Liver (tissue), 7 donors: ENCODE measurements at regions not wholly inside any gene's neighbourhood (a gene's known extent, or its start where the extent isn't known, plus 50 kb on each side); places are given as distances from the start of the nearest gene placed in this dataset.

Experiments used
- DNase-seq: peaks from one replicate; pipeline ENCODE4 v3.0.0-alpha.2; 2017; ENCODE audit warnings: low spot score
- H3K27ac ChIP-seq, 2 donors: one replicate each; pipeline ENCODE4 v1.7.0; 2013; ENCODE audit warnings: inconsistent platforms in 2 of 2, low read length in 2 of 2, control low read depth in 1 of 2, low read depth in 1 of 2, mild to moderate bottlenecking in 1 of 2
- H3K27me3 ChIP-seq, 4 donors: one replicate each; pipeline versions ENCODE4 v1.6.1 to v1.7.0; 2013; ENCODE audit warnings: low read length in 3 of 4, inconsistent platforms in 1 of 4, mild to moderate bottlenecking in 1 of 4, moderate library complexity in 1 of 4; ENCODE audit not compliant: control insufficient read depth in 4 of 4, insufficient read depth in 4 of 4
- H3K36me3 ChIP-seq, 4 donors: one replicate each; pipeline versions ENCODE4 v1.6.1 to v1.7.0; 2013; ENCODE audit warnings: low read length in 3 of 4, mild to moderate bottlenecking in 3 of 4, low read depth in 1 of 4, moderate library complexity in 1 of 4; ENCODE audit not compliant: control insufficient read depth in 4 of 4, insufficient read depth in 3 of 4
- H3K4me1 ChIP-seq, 4 donors: one replicate each; pipeline versions ENCODE4 v1.6.1 to v1.7.0; 2013; ENCODE audit warnings: low read length in 3 of 4, mild to moderate bottlenecking in 3 of 4, moderate library complexity in 1 of 4; ENCODE audit not compliant: control insufficient read depth in 4 of 4, insufficient read depth in 4 of 4
- H3K4me3 ChIP-seq, 3 donors: one replicate each; pipeline versions ENCODE4 v1.6.1 to v1.7.0; 2013; ENCODE audit warnings: low read length in 3 of 3, control low read depth in 1 of 3, low read depth in 1 of 3, mild to moderate bottlenecking in 1 of 3
- H3K9ac ChIP-seq, 2 donors: one replicate each; pipeline ENCODE4 v1.7.0; 2013; ENCODE audit warnings: low read length in 2 of 2, mild to moderate bottlenecking in 2 of 2, moderate library complexity in 2 of 2, control low read depth in 1 of 2, low read depth in 1 of 2
- H3K9me3 ChIP-seq, 4 donors: one replicate each; pipeline versions ENCODE4 v1.6.1 to v1.7.0; 2013; ENCODE audit warnings: low read length in 3 of 4; ENCODE audit not compliant: control insufficient read depth in 4 of 4
- ATF3 ChIP-seq: IDR thresholded peaks from 2 replicates; pipeline ENCODE4 v1.6.1; 2016; ENCODE audit warnings: antibody characterized with exemption
- FOXA2 ChIP-seq: IDR thresholded peaks from 2 replicates; pipeline ENCODE4 v1.6.1; 2016; ENCODE audit warnings: antibody characterized with exemption
- JUND ChIP-seq, 2 donors: IDR thresholded peaks; 2 replicates each; pipeline ENCODE4 v1.6.1; 2016; ENCODE audit warnings: antibody characterized with exemption in 2 of 2
- RAD21 ChIP-seq, 2 donors: IDR thresholded peaks; 2 replicates each; pipeline ENCODE4 v1.6.1; 2016; ENCODE audit warnings: antibody characterized with exemption in 2 of 2, mild to moderate bottlenecking in 2 of 2
- SP1 ChIP-seq: IDR thresholded peaks from 2 replicates; pipeline ENCODE4 v1.6.1; 2018; ENCODE audit warnings: antibody characterized with exemption, mild to moderate bottlenecking
- YY1 ChIP-seq: IDR thresholded peaks from 2 replicates; pipeline ENCODE4 v1.6.1; 2016; ENCODE audit warnings: antibody characterized with exemption, mild to moderate bottlenecking
- WGBS: extraction: QIAGEN DNeasy Blood & Tissue Kit; methylation state at CpG from one replicate; pipeline ENCODE4 v1.1.7; 2013; 5-methylcytosine and 5-hydroxymethylcytosine counted together
- TF ChIP-seq, protein P1 (sequence below): IDR thresholded peaks from 2 replicates; pipeline ENCODE4 v1.6.1; 2016; ENCODE audit warnings: antibody characterized with exemption, mild to moderate bottlenecking
- donor health status: healthy.
- donor health status: healthy.
- donor health status: healthy.
- donor health status: healthy.

- WGBS, result 64% methylated on average over 3 of the region's 3 CpGs
- no peak for DNase-seq
- no peak overlapping the region for H3K9ac ChIP-seq
- no peak overlapping the region for H3K4me3 ChIP-seq
- H3K36me3 ChIP-seq, result no peaks in the 10 kb centered on the region
- no peaks in the 10 kb centered on the region for H3K27me3 ChIP-seq
- H3K9me3 ChIP-seq, result peaks cover 0 to 2% (median 0%) of the 10 kb centered on the region in 4 donors
- TF ChIP-seq, protein P1, sequence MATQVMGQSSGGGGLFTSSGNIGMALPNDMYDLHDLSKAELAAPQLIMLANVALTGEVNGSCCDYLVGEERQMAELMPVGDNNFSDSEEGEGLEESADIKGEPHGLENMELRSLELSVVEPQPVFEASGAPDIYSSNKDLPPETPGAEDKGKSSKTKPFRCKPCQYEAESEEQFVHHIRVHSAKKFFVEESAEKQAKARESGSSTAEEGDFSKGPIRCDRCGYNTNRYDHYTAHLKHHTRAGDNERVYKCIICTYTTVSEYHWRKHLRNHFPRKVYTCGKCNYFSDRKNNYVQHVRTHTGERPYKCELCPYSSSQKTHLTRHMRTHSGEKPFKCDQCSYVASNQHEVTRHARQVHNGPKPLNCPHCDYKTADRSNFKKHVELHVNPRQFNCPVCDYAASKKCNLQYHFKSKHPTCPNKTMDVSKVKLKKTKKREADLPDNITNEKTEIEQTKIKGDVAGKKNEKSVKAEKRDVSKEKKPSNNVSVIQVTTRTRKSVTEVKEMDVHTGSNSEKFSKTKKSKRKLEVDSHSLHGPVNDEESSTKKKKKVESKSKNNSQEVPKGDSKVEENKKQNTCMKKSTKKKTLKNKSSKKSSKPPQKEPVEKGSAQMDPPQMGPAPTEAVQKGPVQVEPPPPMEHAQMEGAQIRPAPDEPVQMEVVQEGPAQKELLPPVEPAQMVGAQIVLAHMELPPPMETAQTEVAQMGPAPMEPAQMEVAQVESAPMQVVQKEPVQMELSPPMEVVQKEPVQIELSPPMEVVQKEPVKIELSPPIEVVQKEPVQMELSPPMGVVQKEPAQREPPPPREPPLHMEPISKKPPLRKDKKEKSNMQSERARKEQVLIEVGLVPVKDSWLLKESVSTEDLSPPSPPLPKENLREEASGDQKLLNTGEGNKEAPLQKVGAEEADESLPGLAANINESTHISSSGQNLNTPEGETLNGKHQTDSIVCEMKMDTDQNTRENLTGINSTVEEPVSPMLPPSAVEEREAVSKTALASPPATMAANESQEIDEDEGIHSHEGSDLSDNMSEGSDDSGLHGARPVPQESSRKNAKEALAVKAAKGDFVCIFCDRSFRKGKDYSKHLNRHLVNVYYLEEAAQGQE, result no peak
- TF ChIP-seq YY1, result no peak
- H3K4me1 ChIP-seq, result no peaks in the 10 kb centered on the region
- no peak overlapping the region for H3K27ac ChIP-seq
Measured at GRCh38 chr14:83988275-83988674, 1541.7 kb upstream of the FLRT2 start.

DNA sequence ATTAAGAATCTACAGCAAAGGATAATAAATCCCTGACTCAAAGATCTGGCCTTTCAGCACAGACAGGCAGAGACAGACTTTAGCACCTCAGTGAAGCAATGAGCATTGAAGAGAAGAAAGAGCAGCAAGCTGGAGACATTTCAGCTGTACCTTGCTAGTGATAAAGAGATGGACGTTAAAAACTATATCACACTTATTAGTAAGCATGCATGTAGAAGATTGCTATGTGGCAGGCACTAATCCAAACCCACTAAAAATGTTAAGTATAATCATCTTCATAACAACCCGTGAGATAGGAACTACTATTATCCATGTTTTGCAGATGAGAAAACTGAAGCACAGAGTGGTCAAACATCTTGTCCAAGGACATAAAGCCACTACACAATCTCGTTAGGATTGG, 1538.3 kb upstream of the FLRT2 start:
- Histone ChIP-seq H3K9me3 (no peaks in the 10 kb centered on the region), H3K27me3 (no peaks in the 10 kb centered on the region), H3K4me3 (no peak overlapping the region), H3K36me3 (no peaks in the 10 kb centered on the region), H3K4me1 (no peaks in the 10 kb centered on the region), H3K27ac (no peak overlapping the region), H3K9ac (no peak overlapping the region)
- DNase-seq, result no peak
- 69% methylated on average over 3 of the region's 3 CpGs for WGBS
- TF ChIP-seq ATF3, result no peak
- TF ChIP-seq FOXA2, result no peak
- TF ChIP-seq SP1, result no peak
- no peak for TF ChIP-seq RAD21 (IDR thresholded peaks at IDR 0.05)
- TF ChIP-seq JUND (IDR thresholded peaks at IDR 0.05), result no peak
- no peak for TF ChIP-seq YY1

GRCh38 chr14:83992857-83993256, 1537.1 kb upstream of the FLRT2 start:
- H3K4me1 ChIP-seq, result no peaks in the 10 kb centered on the region
- DNase-seq, result no peak
- TF ChIP-seq, protein P1, result no peak
- TF ChIP-seq ATF3 (no peak), YY1 (no peak)
- H3K27me3 ChIP-seq, result no peaks in the 10 kb centered on the region
- no peak overlapping the region for H3K27ac ChIP-seq
- no peak overlapping the region for H3K4me3 ChIP-seq
- no peak overlapping the region for H3K9ac ChIP-seq
- no peaks in the 10 kb centered on the region for H3K36me3 ChIP-seq
- 75% methylated on average over 3 of the region's 3 CpGs for WGBS
- no peaks in the 10 kb centered on the region for H3K9me3 ChIP-seq
